SK-N-SH treated with all-trans-retinoic acid at 6 μM for 48 hours (cell line): ENCODE measurements at regions not wholly inside any gene's neighbourhood (a gene's known extent, or its start where the extent isn't known, plus 50 kb on each side); places are given as distances from the start of the nearest gene placed in this dataset.

Experiments
- CREB5 ChIP-seq: fragments of 250-450 bp; sonication (Bioruptor Pico); IDR thresholded peaks from 2 replicates; pipeline ENCODE4 v1.5.1; 2020; ENCODE audit warnings: low read depth, mild to moderate bottlenecking, moderate library complexity
- ISL1 ChIP-seq: fragments of 250-450 bp; sonication (Bioruptor Pico); IDR thresholded peaks from 2 replicates; pipeline ENCODE4 v2.1.2; 2022; ENCODE audit warnings: mild to moderate bottlenecking, moderate library complexity
- PATZ1 ChIP-seq: fragments of 250-450 bp; sonication (Bioruptor Pico); IDR thresholded peaks from 2 replicates; pipeline ENCODE4 v1.8.0; 2020; ENCODE audit warnings: mild to moderate bottlenecking, moderate library complexity, borderline replicate concordance
- POU6F1 ChIP-seq: fragments of 250-450 bp; sonication (Bioruptor Pico); IDR thresholded peaks from 2 replicates; pipeline ENCODE4 v1.8.0; 2021; ENCODE audit warnings: low read depth, mild to moderate bottlenecking, moderate library complexity, borderline replicate concordance
- ZFP3 ChIP-seq: fragments of 250-450 bp; sonication (Bioruptor Pico); IDR thresholded peaks from 2 replicates; pipeline ENCODE4 v1.5.0; 2020; ENCODE audit warnings: mild to moderate bottlenecking, moderate library complexity
- ZFP30 ChIP-seq: fragments of 450-650 bp; formaldehyde crosslinking; IDR thresholded peaks from 2 replicates; pipeline ENCODE4 v1.5.0; 2022; ENCODE audit warnings: mild to moderate bottlenecking, moderate library complexity
- TF ChIP-seq, protein P1 (sequence below): fragments of 250-450 bp; sonication (Bioruptor Pico); IDR thresholded peaks from 2 replicates; pipeline ENCODE4 v1.5.1; 2021; ENCODE audit warnings: mild to moderate bottlenecking, moderate library complexity

DNA sequence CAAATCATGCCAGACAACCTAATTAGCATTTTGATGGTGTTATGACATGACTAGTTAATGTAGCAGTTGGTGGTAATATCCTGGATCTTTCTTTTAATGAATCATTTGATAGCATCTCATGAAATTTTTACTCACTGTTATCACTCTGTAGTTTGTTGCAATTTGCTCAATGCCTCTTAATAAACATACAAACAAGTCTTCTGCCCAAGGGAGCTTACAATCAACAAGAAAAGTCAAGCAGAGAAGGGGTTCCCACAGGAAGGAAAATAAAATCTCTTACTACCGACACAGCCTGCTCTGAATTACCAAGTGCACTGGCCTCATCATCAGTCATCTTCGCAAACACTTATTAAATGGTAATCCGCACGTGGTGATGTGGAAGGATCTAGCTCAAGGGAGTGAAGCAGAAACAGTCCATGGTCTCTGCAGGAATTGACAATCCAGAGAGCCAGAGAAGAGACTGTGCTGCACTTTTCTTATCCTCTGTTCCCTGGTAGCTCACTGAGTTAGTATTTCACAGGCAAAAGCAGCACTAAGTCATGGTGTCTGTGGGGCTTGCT, 263.5 kb downstream of the EPHA4 start:
- no peak for TF ChIP-seq ISL1 (CRISPR knock-in tag)
- TF ChIP-seq CREB5 (CRISPR knock-in tag), result no peak
- no peak for TF ChIP-seq PATZ1
- no peak for TF ChIP-seq ZFP3 (CRISPR knock-in tag)
- TF ChIP-seq ZFP30 (CRISPR knock-in tag), result no peak
- TF ChIP-seq, protein P1, sequence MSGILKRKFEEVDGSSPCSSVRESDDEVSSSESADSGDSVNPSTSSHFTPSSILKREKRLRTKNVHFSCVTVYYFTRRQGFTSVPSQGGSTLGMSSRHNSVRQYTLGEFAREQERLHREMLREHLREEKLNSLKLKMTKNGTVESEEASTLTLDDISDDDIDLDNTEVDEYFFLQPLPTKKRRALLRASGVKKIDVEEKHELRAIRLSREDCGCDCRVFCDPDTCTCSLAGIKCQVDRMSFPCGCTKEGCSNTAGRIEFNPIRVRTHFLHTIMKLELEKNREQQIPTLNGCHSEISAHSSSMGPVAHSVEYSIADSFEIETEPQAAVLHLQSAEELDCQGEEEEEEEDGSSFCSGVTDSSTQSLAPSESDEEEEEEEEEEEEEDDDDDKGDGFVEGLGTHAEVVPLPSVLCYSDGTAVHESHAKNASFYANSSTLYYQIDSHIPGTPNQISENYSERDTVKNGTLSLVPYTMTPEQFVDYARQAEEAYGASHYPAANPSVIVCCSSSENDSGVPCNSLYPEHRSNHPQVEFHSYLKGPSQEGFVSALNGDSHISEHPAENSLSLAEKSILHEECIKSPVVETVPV, result no peak
- no peak for TF ChIP-seq POU6F1 (CRISPR knock-in tag)
